GM13976 (cell line): ENCODE measurements at regions not wholly inside any gene's neighbourhood (a gene's known extent, or its start where the extent isn't known, plus 50 kb on each side); places are given as distances from the start of the nearest gene placed in this dataset.

ENCODE experiments used
- DNase-seq: peaks from one replicate; pipeline ENCODE4 v3.0.0; 2012; ENCODE audit warnings: low spot score
- CTCF ChIP-seq: IDR thresholded peaks from 2 replicates; pipeline ENCODE4 v1.5.1; 2012; ENCODE audit warnings: borderline replicate concordance, mild to moderate bottlenecking; ENCODE audit not compliant: insufficient read depth; ENCODE audit errors: extremely low read depth, missing control alignments, control extremely low read depth
- in situ Hi-C: fragments of 300-500 bp; cut with MboI; formaldehyde crosslinking; loops from one replicate; pipeline ENCODE4 v1.12.0; 2022; ENCODE audit warnings: low sequenced_read_pairs, mixed read lengths, inconsistent platforms; ENCODE audit not compliant: unreplicated experiment

- TF ChIP-seq CTCF = no peak
- no peak for DNase-seq
- in situ Hi-C loops = no loop called here
Observed at GRCh38 chr5:54704333-54704732, 186.8 kb downstream of the SNX18 start.

GRCh38 chr5:54703565-54704255, 186.2 kb downstream of the SNX18 start:
- no peak for DNase-seq
- in situ Hi-C loops = no loop called here
- TF ChIP-seq CTCF = no peak

- no peak for DNase-seq
- in situ Hi-C loops = no loop called here
- no peak for TF ChIP-seq CTCF
Observed at GRCh38 chr5:54703133-54703532, 185.6 kb downstream of the SNX18 start.

- no peak for TF ChIP-seq CTCF
- in situ Hi-C loops = no loop called here
- no peak for DNase-seq
Observed at GRCh38 chr5:54702470-54702869, 184.9 kb downstream of the SNX18 start.

- in situ Hi-C loops = no loop called here
- no peak for DNase-seq
- TF ChIP-seq CTCF = no peak
Observed at GRCh38 chr5:54700986-54701578, 183.5 kb downstream of the SNX18 start.

GRCh38 chr5:54696931-54697330, 179.4 kb downstream of the SNX18 start:
- no peak for DNase-seq
- in situ Hi-C loops = no loop called here
- TF ChIP-seq CTCF = no peak

GRCh38 chr5:54696346-54696745, 178.8 kb downstream of the SNX18 start:
- in situ Hi-C loops = no loop called here
- no peak for DNase-seq
- TF ChIP-seq CTCF = no peak
